ENCODE measurements at regions not wholly inside any gene's neighbourhood (a gene's known extent, or its start where the extent isn't known, plus 50 kb on each side); places are given as distances from the start of the nearest gene placed in this dataset.

DNA sequence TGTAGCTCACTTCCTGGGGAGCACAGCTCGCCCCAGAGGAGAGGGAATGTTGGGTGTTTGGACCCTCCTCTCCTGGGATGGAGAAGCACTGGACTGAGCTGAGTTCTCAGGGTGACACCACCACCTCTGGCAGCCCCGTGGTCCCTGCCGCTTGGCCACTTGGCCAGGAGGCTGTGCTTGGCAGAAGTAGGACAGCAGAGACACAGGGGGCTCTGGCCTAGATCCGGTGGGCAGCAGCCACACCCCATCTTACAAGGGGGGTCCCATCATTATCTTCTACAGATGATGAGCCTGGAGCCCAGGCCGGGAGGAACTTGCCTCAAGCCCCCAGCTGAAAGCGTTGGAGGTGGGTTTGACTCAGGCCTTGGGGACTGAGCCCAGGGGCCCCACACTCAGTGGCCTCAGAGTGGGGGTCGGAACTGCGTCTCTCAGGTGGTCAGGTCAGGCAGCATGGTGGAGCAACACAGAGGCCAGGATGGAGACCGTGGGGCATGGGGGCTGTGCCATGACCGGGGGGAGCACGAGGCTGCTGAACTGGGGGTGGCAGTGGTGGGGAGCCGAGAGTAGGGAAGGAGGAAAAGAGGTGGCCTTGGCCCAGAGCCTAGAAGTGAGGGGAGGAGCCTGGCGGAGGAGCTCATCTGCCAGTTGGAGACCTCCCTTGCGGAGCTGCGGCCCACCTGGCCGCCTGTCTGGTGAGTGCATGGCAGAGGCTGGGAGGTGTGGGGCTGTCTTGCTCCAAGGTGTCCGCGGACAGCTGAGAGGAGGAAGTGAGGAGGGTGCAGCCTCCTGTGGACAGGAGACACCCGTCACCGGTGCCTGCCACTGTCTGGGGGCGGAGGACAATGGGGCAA is 63.6 kb upstream of the HDAC4 start:
- Histone ChIP-seq H3K79me2 (ENCODE audit: control insufficient read depth, insufficient read depth, low read length) (no peaks in the 10 kb centered on the region), H3K9ac (ENCODE audit: insufficient read depth, low read length) (no peak overlapping the region), H3K4me1 (ENCODE audit: control insufficient read depth, extremely low read depth, insufficient read depth, low read length) (no peaks in the 10 kb centered on the region), H4K20me1 (ENCODE audit: control insufficient read depth, extremely low read depth, insufficient read depth, low read length) (no peaks in the 10 kb centered on the region), H3K4me2 (ENCODE audit: extremely low read depth, insufficient read depth, low read length) (no peak overlapping the region), H3K9me3 (ENCODE audit: control insufficient read depth, insufficient read depth, low read depth, low read length) (no peaks in the 10 kb centered on the region), H3K36me3 (ENCODE audit: control insufficient read depth, insufficient read depth, low read length) (no peaks in the 10 kb centered on the region), H3K27me3 (ENCODE audit: control insufficient read depth, insufficient read depth, low read length) (no peaks in the 10 kb centered on the region), H3K4me3 (replicated peaks in 1 of 4; ENCODE audit: control extremely low read depth in 1 of 4, insufficient read depth in 1 of 4, low read depth in 3 of 4, low read length in 4 of 4) (no peak overlapping the region), H2AFZ (ENCODE audit: low read length) (no peak overlapping the region), H3K27ac (ENCODE audit: insufficient read depth, low read length) (no peak overlapping the region)
- DNase-seq (ENCODE audit: low read depth in 2 of 2), result no peak
- TF ChIP-seq, protein P1, sequence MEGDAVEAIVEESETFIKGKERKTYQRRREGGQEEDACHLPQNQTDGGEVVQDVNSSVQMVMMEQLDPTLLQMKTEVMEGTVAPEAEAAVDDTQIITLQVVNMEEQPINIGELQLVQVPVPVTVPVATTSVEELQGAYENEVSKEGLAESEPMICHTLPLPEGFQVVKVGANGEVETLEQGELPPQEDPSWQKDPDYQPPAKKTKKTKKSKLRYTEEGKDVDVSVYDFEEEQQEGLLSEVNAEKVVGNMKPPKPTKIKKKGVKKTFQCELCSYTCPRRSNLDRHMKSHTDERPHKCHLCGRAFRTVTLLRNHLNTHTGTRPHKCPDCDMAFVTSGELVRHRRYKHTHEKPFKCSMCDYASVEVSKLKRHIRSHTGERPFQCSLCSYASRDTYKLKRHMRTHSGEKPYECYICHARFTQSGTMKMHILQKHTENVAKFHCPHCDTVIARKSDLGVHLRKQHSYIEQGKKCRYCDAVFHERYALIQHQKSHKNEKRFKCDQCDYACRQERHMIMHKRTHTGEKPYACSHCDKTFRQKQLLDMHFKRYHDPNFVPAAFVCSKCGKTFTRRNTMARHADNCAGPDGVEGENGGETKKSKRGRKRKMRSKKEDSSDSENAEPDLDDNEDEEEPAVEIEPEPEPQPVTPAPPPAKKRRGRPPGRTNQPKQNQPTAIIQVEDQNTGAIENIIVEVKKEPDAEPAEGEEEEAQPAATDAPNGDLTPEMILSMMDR (conservative IDR thresholded peaks at IDR 0.05 in 1 of 2, IDR thresholded peaks at IDR 0.05 in 1 of 2; ENCODE audit: low read depth in 1 of 2, low read length in 2 of 2), result no peak
- TF ChIP-seq EZH2 (IDR thresholded peaks at IDR 0.05; ENCODE audit: low read length, missing control alignments), result no peak

DNA sequence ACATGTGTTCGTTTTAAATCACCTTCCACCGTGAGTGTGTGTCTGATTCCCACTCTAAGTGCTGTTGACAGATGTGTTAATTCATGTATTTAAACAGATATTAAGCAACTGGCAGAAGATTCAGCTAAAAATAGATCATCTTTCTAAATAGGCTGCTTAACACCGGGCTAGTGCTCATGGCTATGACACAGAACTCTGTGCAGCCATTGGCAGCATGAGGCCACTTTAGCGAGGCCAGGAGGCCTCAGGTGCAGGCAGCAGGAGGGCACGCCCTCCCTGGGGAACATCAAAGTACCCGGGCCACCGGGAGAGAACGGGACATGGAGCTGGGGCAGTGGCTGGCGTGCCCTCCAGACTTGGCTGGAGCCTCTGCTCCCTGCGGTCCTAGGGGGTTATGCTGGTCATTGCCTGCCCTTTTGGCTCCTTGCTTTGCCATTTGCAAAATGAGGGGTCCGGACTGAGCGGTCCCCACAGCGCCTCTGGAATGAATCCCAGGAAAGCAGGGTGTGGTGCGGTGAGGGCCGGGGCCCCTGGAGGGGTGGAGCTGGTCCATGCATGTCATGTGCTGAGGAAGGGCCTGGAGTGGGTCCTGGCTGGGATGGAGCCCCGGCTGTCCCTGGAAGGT is 62.8 kb upstream of the HDAC4 start:
- Histone ChIP-seq H4K20me1 (ENCODE audit: control insufficient read depth, extremely low read depth, insufficient read depth, low read length) (no peaks in the 10 kb centered on the region), H3K9me3 (ENCODE audit: control insufficient read depth, insufficient read depth, low read depth, low read length) (no peaks in the 10 kb centered on the region), H3K4me2 (ENCODE audit: extremely low read depth, insufficient read depth, low read length) (no peak overlapping the region), H2AFZ (ENCODE audit: low read length) (no peak overlapping the region), H3K4me3 (replicated peaks in 1 of 4; ENCODE audit: control extremely low read depth in 1 of 4, insufficient read depth in 1 of 4, low read depth in 3 of 4, low read length in 4 of 4) (no peak overlapping the region), H3K27me3 (ENCODE audit: control insufficient read depth, insufficient read depth, low read length) (no peaks in the 10 kb centered on the region), H3K79me2 (ENCODE audit: control insufficient read depth, insufficient read depth, low read length) (no peaks in the 10 kb centered on the region), H3K36me3 (ENCODE audit: control insufficient read depth, insufficient read depth, low read length) (no peaks in the 10 kb centered on the region), H3K27ac (ENCODE audit: insufficient read depth, low read length) (no peak overlapping the region), H3K9ac (ENCODE audit: insufficient read depth, low read length) (no peak overlapping the region), H3K4me1 (ENCODE audit: control insufficient read depth, extremely low read depth, insufficient read depth, low read length) (no peaks in the 10 kb centered on the region)
- no peak for TF ChIP-seq EZH2 (IDR thresholded peaks at IDR 0.05; ENCODE audit: low read length, missing control alignments)
- TF ChIP-seq, protein P1 (conservative IDR thresholded peaks at IDR 0.05 in 1 of 2, IDR thresholded peaks at IDR 0.05 in 1 of 2; ENCODE audit: low read depth in 1 of 2, low read length in 2 of 2), result no peak
- DNase-seq (ENCODE audit: low read depth in 2 of 2), result no peak

DNA sequence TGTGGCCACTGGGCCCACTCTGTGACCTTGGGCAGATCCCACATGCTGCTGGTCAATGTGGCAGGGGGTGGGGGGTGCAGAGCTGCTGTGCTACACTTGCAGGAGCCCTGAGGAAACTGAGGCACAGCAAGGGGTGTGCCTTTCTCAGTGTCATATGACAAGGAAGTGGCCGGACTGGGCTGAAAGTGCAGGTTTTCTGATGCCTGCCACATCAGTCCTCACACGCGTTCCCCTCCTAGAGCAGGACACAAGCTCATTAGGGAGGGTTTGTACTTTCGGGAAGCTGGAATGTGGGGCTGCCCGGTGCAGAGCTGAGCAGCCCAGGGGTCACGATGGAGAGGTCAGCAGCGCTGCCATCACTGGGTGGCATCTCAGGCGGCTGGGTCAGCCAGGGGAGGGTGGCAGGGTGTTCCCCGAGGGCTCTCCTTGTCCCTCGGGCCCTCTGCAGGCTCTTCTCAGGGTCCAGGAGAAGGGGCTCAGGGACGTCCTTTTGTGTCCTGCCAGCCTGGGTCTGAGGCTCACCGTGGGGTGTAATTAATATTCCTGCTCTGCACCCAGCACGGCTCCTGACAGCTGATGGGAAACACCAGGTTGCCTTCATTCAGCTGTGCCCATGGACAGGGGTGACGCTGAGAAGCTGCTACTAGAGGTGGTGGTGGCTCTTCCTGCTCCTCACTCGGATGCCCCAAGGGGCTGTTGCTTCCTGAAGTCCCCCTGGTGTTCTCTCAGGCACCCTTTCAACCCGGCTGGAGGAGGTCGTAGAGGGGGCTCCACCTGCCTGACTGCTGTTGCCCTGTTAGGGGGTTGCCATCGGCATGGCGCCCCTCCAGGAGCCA is 62.1 kb upstream of the HDAC4 start:
- Histone ChIP-seq H4K20me1 (ENCODE audit: control insufficient read depth, extremely low read depth, insufficient read depth, low read length) (no peaks in the 10 kb centered on the region), H3K4me3 (replicated peaks in 1 of 4; ENCODE audit: control extremely low read depth in 1 of 4, insufficient read depth in 1 of 4, low read depth in 3 of 4, low read length in 4 of 4) (no peak overlapping the region), H3K36me3 (ENCODE audit: control insufficient read depth, insufficient read depth, low read length) (no peaks in the 10 kb centered on the region), H3K4me2 (ENCODE audit: extremely low read depth, insufficient read depth, low read length) (no peak overlapping the region), H3K4me1 (ENCODE audit: control insufficient read depth, extremely low read depth, insufficient read depth, low read length) (no peaks in the 10 kb centered on the region), H3K79me2 (ENCODE audit: control insufficient read depth, insufficient read depth, low read length) (no peaks in the 10 kb centered on the region), H3K27me3 (ENCODE audit: control insufficient read depth, insufficient read depth, low read length) (no peaks in the 10 kb centered on the region), H3K27ac (ENCODE audit: insufficient read depth, low read length) (no peak overlapping the region), H3K9ac (ENCODE audit: insufficient read depth, low read length) (no peak overlapping the region), H2AFZ (ENCODE audit: low read length) (no peak overlapping the region), H3K9me3 (ENCODE audit: control insufficient read depth, insufficient read depth, low read depth, low read length) (no peaks in the 10 kb centered on the region)
- TF ChIP-seq, protein P1 (conservative IDR thresholded peaks at IDR 0.05 in 1 of 2, IDR thresholded peaks at IDR 0.05 in 1 of 2; ENCODE audit: low read depth in 1 of 2, low read length in 2 of 2), result no peak
- no peak for TF ChIP-seq EZH2 (IDR thresholded peaks at IDR 0.05; ENCODE audit: low read length, missing control alignments)
- no peak for DNase-seq (ENCODE audit: low read depth in 2 of 2)
